IPS-11a (cell line): ENCODE measurements at regions not wholly inside any gene's neighbourhood (a gene's known extent, or its start where the extent isn't known, plus 50 kb on each side); places are given as distances from the start of the nearest gene placed in this dataset.
"Not testable (repeated sequence)": the region's sequence is repeated elsewhere in the genome, so short reads cannot be mapped to it uniquely, and the experiment has no call there.

ENCODE experiments used
- H3K4me3 ChIP-seq: one replicate; pipeline ENCODE4 v1.5.1; 2013; ENCODE audit warnings: low read depth, low read length, control low read depth

DNA sequence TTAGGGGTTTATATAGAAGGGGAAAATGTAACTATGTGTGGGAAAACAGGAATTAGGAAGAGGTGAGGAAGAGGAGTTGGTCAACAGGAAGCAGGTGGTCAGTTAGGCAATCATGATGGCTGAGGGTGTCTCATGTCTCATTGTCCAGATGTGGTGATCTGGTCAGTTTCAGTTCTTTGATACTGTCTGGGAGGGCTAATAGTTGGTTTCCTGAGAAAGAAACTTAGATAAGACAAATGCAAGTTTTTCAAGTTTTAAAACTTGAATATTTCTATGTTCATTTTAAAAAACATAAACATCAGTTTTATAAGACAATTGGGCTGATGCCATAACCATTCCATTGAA is 1121.8 kb upstream of the USP15 start:
- H3K4me3 ChIP-seq, result no peak overlapping the region

DNA sequence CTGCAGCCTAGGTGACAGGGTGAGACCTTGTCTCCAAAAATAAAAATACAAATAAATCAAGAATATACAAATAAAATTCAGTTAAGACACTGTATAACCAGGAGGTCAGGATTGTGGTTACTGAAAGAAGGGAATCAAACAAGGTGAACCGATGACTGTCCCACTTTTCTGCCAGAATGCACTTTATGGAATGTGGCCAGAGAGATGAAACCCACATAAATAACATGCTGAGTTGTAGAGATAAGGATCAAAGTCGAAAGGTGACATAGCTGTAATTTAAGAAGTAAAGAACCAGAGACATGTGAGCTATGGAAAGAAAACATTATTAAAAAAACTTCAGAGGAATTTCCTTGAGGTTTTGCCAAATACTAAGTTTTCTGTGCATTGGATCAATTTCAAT is 1098.2 kb upstream of the USP15 start:
- no peak overlapping the region for H3K4me3 ChIP-seq

DNA sequence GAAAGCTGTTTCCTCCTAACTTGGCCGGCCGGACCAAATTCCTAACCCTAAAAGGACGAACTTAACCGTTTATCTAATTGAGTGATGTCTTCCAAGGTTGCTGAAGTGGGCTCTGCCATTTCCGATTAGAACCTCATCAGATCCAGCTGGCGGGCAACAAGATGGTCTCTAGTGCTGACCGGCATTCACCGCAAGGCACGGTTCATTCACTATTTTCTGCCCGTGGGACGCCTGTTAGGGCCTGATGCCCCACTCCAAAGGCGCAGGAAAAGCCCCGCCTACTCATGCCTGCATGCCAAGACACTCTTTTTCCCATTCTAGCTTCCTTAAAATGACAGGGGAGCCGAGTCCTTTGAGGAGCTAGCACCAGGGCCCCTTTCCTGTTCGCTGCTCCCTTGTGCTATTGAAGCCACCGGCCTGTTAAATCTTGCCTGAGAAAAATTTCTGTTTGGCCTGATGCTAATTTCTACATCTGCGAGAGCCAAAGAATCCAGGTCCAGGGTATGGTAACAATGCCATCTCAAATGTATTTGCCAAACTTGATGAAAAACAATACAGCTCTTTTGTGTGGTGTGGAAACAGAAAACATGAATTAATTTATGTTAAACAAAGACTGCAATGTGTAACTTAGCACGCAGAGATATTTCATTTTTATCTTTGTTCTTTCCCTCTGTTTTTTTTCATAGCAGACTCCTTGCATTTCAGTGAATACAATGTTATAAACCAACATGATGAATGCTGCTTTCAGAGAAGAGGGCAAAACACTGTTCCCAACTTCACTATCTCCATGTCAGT is 1071.2 kb upstream of the USP15 start:
- H3K4me3 ChIP-seq, result no peak overlapping the region

DNA sequence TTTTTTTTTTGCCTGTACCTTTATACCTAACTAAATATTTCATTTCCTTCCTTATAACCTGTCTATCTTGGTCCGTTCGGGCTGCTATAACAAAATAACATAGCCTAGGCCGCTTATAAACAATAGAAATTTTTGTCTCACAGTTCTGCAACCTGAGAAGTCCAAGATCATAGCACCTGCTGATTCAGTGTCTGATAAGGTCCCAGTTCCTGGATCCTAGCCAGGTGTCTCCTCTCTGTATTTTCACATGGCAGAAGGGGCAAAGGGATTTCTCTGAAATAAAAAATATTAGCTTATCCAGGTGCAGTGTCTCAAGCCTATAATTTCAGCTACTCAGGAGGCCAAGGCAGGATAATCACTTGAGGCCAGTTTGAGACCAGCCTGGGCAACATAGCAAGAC is 1046.6 kb upstream of the USP15 start:
- no peak overlapping the region for H3K4me3 ChIP-seq

DNA sequence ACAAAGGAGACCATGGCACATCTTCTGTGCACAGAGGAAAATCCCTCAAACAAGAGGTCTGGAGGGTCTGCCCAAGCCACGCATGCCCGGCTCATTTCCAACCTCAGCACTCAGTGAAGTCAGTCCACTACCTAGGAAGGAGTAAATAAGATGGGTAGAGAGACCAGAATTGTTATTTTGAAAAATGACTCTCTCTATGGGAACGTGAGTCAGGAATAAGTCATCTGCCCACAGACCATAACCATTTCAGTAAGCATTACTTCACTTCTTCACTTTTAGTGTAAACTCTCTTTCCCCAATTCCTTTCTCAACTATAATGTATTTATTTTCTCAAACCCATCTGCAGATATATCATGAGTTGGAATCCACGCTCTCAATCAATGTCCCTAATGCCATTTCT is 1039.9 kb upstream of the USP15 start:
- H3K4me3 ChIP-seq, result no peak overlapping the region

DNA sequence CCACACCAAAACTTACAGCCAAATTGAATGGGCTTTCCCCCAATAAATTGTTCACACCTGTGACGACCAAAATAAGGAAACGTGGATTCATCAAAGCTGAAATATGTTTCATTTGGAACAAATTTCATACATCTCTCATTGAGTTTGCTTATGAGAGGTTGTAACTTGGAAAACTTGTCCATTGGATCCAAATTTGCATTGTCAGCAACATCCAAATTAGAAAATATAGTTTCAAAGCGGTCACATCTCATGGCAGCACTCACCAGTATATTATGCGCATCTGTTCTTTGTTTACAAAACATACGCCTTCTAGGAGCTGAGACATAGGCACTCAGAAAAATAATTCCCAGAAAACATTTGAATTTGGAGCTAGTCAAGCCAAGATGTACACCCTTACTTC is 1028.2 kb upstream of the USP15 start:
- no peak overlapping the region for H3K4me3 ChIP-seq

DNA sequence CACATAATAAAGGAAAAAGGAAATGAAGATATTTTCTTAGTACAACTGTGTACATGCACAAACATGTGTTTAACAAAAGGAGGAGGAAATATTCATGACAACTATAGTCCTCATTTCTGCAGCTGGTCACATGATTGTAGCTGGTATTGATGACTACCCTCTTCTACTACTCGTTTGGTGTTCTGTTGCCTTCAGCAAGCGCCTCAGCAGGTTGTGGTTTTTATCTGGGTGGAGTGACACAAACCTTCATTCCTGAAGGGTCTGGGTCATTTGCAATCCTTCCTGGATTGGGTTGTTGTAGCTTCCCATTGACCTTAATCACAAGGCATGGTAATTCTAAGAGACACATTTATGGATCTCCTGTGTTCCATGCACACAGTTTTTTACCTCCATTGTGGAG is 1009.9 kb upstream of the USP15 start:
- no peak overlapping the region for H3K4me3 ChIP-seq

DNA sequence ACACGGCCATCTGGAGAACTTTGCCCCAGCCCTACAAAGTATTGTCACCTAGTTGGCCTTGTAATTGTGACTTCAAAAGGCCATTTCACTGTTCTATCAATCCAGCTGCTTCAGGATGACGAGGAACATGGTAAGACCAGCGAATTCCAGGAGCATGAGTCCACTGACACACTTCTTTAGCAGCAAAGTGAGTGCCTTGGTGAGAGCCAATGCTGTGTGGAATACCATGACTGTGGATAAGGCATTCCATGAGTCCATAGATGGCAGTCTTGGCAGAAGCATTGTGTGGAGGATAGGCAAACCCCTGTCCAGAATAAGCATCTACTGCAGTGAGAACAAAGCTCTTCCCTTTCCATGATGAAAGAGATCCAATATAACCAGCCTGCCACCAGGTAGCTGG is 1009.1 kb upstream of the USP15 start:
- H3K4me3 ChIP-seq, result no peak overlapping the region

DNA sequence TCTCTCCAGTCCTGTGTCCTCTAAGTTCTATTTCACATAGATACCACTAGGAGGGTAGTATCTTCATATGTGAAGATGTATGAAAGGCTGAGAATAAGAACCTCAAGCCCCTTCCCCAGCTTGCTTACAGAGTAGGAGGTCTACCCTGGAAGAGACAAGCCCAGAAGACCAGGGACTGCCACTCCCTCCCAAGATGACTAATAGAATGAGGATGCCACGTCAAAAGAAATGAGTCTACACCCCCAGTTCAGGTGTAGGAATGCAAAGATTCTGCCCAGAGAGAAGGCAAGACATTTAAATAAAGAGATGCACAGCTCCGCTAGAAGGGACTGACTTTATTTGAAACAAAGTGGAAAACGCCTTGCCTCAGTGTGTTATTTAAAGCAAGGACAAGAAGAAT is 1006.0 kb upstream of the USP15 start:
- H3K4me3 ChIP-seq, result no peak overlapping the region

DNA sequence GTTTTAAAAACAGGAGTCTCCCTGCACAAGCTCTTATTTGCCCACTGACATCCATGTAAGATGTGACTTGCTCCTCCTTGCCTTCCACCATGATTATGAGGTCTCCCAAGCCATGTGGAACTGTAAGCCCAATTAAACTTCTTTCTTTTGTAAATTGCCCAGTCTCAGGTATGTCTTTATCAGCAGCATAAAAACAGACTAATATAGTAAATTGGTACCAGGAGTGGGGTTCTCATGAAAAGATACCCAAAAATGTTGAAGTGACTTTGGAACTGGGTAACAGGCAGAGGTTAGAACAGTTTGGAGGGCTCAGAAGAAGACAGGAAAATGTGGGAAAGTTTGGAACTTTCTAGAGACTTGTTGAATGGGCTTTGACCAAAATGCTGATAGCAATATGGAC is 995.9 kb upstream of the USP15 start:
- not testable (repeated sequence) for H3K4me3 ChIP-seq

DNA sequence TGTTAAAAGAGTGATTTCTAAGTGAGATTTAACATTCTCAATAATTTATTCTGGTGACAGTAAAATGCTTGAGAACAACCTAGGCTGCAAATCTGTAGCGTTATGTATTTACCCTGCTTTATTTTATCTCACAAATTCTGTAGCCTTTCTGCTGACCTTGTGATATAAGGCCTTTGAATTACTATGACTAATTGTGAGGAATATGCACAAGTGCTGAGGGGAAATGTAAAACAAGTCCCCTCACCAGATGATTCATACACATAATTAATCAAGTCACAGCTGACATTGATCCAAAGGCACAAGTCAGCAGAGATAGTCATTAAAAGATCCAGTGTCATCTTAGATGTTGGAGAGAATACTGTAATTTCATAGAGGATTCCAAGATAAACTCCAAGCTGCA is 992.7 kb upstream of the USP15 start:
- H3K4me3 ChIP-seq, result no peak overlapping the region

DNA sequence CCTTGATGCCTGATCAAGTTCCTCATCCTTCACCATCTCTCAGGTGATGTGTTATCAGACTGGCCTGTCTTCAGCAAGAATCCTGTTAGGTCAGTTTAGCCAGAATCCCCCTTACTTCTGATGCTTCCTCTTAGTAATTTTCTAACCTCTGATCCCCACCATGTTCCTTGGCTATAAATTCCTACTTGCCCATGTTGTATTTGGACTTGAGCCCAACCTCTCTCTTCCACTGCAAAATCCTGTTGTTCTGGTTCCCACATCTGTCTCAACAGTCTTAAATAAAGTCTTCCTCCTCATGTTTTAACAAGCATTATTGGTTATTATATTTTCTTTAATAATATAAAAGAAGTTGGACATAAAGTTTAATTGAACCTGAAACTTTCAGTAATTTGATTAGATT is 987.8 kb upstream of the USP15 start:
- no peak overlapping the region for H3K4me3 ChIP-seq

DNA sequence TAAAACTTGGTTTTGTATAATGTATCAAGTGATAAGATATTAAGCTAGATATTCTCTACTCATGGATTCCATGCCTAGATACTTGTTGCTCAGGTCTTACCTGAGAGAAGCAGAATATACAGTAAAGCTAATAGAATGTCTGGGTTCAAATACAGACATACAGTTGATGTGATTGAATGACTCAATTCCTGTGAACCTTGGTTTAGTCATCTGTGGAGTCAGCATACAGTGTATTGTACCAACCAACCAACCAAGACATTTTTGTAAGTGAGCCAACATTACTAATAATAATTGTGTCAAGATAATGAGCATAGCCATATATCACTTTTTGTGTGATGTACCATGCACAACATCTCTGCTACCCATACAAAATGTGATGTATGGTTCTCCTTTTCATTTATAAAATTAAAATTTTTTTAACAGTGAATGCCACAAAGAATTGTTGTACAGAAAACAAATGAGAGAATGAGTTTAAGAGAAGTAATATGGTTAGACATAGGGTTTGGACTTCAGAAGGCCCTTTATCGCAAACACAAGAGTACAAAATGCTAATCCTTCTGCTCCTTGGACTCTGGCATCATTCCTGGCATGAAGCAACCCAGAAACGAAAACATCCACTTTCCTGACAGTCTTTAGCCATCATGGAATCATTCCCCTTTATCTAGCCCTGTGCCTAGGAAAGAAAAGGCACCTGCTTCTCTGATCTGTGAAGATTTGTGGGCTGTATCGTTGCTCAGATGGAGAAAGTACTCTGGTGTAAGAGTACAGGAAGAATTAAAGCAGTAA is 977.2 kb upstream of the USP15 start:
- no peak overlapping the region for H3K4me3 ChIP-seq

DNA sequence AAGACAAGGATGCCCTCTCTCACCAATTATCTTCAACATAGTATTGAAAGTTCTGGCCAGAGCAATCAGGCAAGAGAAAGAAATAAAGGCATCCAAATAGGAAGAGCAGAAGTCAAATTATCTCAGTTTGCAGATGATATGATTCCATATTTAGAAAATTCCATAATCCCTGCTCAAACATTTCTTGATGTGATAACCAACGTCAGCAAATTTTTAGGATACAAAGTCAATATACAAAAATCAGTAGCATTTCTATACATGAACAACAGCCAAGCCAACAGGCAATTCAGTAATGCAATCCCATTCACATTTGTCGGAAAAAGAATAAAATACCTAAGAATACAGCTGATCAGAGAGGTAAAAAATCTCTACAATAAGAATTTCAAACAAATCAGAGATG is 969.7 kb upstream of the USP15 start:
- no peak overlapping the region for H3K4me3 ChIP-seq

DNA sequence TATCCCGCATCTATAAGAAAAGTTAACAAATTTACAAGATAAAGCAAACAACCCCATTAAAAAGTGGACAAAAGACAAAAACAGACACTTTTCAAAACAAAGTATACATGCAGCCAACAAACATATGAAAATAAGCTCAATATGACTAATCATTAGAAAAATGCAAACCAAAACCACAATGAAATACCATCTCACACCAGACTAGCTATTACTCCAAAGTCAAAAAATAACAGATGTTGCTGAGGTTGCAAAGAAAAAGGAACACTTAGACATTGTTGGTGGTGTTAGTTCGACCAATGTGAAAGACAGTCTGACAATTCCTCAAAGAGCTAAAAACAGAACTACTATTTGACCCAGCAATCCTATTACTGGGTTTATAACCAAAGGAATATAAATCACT is 968.6 kb upstream of the USP15 start:
- H3K4me3 ChIP-seq, result no peak overlapping the region

DNA sequence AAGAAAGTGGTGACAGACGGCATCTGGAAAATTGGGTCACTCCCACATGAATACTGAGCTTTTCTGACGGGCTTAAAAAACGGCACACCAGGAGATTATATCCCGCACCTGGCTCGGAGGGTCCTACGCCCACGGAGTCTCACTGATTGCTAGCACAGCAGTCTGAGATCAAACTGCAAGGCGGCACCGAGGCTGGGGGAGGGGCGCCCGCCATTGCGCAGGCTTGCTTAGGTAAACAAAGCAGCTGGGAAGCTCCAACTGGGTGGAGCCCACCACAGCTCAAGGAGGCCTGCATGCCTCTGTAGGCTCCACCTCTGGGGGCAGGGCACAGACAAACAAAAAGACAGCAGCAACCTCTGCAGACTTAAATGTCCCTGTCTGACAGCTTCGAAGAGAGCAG is 966.2 kb upstream of the USP15 start:
- H3K4me3 ChIP-seq, result not testable (repeated sequence)

DNA sequence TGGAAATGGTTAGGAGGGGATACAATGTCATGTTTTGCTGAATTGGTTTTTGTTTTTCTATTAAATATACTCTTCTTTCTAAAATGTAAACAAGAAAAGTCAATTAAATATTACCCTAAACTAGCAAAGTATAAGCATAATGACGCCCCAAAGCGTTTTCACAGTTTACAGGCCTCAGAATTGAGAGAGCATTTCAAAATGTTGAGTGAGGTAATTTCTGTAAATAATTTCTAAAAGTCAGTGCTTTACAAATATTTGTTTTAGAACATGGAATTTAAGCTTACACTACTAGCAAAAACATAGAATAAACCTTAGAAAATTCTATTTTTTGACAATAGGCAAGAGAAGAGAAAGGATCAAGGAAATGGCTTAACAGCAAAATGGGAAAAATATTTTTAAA is 958.4 kb upstream of the USP15 start:
- H3K4me3 ChIP-seq, result no peak overlapping the region

DNA sequence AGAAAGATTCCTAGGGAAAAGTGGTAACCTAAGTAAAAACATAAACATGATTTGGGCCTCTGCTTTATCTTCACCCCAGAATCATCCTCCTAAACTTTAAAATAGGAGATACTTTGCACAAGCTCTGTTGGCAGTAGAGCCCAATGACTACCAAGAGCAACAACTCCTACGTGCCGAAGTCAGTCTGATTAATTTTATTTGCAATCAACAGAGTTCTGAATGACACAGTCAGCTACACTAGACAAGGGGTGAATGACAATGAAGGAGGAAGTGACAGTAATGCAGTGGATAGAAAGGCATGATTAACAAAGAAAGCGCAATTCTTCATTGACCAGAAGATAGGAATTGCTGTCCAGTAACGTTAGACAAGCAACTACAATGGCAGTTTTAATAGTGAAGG is 957.9 kb upstream of the USP15 start:
- H3K4me3 ChIP-seq, result no peak overlapping the region

DNA sequence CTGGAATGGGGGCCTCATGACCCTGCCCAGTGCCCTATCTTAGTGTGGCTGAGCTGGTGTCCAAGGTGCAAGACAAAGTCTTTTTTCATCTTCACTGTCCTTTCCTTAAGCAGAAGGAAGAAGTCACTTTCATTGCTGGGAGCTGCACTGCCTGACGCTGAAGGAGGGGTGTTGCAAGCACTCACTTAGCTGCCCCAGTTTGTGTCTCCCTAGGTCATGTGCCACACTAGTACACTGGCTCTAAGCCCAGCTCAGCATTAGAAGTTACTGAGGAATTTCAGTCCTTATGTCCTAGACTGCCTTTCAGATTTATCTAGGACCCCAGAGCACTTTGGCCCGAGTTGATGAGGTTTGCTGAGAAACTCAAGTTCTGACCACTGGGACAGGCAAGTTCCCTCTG is 952.0 kb upstream of the USP15 start:
- no peak overlapping the region for H3K4me3 ChIP-seq

DNA sequence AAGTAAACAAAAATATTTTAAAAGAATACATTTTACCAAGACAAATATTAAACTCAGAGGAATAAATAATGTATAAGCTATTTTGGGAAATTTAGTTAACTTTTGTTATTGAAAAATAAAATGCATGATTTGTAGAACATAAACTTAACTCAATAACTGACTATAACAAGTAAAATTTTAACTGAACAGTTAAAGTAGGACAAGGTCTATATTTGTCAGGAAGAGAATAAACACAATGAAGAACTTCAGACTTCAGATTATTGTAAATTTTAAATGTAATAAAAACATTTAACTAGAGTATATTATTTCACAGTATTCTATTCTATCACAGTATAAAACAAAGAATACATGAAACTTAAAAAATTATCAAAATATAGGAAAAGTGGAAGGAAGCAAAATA is 948.8 kb upstream of the USP15 start:
- H3K4me3 ChIP-seq, result no peak overlapping the region

DNA sequence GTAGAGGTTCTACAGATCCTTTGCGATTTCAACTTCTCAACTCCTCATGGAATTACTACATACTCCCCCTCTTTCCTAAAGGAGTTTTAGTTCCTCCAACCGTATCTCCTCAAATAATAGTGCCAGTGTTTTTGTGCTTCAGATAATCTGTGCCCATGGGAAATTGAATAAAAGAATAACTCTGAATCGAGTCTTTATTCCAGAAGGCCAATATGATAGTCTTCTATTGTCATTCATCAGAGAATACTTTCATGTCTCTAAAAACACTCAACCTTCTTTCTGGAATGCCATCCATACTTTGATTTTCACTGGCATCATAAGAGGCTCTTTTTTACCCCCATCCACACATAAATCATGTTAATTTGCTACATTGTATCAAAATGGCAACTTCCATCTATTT is 911.3 kb upstream of the USP15 start:
- H3K4me3 ChIP-seq, result no peak overlapping the region

DNA sequence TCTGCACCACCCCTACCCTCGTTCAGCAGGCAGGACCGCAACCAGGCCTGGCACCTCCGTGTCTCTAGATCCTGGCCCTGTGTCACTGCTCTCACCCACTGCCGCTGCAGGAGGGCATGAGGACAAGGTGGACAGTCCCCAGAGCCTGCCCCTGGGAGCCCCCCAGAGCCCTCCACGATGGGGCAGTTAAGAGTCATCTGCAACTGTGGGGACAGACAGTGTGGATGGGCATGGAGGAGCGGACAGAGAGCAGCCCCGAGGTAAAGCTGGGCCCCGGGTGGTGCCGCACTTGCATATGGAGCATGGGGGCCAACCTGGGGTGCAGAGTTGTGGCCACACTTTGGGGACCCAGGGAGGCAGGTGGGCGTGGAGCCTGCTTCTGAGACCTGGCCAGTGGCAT is 905.1 kb upstream of the USP15 start:
- no peak overlapping the region for H3K4me3 ChIP-seq

DNA sequence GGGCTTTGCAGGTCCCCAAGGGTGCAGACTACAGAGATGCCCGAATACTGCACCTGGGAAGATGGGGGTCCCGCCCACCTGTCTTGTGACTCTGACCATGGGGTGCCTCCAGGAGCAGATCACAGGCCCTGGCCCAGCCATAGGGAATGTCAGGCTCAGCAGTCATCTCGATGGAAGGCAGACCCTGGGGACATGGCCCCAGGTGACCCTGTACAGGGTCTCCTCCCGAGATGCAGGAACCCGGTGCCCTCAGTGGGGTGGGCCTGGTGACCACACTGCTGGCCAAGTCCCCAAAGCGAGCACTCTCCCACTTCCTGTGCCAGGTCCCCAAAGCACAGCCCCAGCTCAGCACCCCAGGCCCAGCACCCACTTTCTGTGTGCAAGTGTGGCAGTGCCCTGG is 903.7 kb upstream of the USP15 start:
- no peak overlapping the region for H3K4me3 ChIP-seq
